ENCODE measurements at regions not wholly inside any gene's neighbourhood (a gene's known extent, or its start where the extent isn't known, plus 50 kb on each side); places are given as distances from the start of the nearest gene placed in this dataset.

DNA sequence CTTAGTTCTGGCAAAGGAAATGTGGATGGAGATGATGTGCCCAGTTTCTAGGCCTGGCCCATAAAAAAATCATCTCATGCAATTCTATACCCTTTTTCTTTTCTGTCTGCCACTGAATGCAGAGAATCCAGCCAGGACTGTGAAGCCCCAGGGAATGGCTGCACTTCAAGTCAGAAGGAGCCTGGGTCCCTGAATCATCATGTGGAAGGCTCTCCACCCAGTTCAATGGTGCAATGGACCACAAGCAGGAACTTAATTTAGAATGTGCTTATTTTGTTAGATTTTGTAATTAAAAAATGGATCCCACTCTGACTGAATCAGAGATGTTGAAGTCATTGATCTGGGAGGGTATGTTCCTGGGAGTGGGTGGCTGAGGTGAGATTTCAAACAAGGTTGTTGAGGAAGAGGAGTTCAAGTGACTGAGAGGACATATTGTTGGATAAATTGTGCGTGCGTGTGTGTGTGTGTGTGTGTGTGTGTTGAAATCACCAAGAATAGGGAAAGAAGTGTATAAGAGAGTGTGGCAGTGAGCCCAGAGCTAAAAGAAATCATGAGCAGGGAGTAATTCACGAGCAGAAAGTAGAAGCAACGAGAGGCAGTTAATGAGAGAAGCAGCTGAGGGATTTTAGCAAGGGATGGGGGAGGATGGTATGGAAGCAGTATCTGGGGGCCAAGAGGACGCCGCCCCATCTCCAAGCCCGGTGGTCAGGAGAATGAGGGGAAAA is 125.4 kb downstream of the TMX1 start:
- TF ChIP-seq POLR2A (IDR thresholded peaks at IDR 0.05) (no peak), POLR2AphosphoS5 (IDR thresholded peaks at IDR 0.05) (no peak)
- TF ChIP-seq, protein P1, sequence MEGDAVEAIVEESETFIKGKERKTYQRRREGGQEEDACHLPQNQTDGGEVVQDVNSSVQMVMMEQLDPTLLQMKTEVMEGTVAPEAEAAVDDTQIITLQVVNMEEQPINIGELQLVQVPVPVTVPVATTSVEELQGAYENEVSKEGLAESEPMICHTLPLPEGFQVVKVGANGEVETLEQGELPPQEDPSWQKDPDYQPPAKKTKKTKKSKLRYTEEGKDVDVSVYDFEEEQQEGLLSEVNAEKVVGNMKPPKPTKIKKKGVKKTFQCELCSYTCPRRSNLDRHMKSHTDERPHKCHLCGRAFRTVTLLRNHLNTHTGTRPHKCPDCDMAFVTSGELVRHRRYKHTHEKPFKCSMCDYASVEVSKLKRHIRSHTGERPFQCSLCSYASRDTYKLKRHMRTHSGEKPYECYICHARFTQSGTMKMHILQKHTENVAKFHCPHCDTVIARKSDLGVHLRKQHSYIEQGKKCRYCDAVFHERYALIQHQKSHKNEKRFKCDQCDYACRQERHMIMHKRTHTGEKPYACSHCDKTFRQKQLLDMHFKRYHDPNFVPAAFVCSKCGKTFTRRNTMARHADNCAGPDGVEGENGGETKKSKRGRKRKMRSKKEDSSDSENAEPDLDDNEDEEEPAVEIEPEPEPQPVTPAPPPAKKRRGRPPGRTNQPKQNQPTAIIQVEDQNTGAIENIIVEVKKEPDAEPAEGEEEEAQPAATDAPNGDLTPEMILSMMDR (IDR thresholded peaks at IDR 0.05) = no peak
